ENCODE measurements at regions not wholly inside any gene's neighbourhood (a gene's known extent, or its start where the extent isn't known, plus 50 kb on each side); places are given as distances from the start of the nearest gene placed in this dataset.
"Not testable (repeated sequence)": the region's sequence is repeated elsewhere in the genome, so short reads cannot be mapped to it uniquely, and the experiment has no call there.

DNA sequence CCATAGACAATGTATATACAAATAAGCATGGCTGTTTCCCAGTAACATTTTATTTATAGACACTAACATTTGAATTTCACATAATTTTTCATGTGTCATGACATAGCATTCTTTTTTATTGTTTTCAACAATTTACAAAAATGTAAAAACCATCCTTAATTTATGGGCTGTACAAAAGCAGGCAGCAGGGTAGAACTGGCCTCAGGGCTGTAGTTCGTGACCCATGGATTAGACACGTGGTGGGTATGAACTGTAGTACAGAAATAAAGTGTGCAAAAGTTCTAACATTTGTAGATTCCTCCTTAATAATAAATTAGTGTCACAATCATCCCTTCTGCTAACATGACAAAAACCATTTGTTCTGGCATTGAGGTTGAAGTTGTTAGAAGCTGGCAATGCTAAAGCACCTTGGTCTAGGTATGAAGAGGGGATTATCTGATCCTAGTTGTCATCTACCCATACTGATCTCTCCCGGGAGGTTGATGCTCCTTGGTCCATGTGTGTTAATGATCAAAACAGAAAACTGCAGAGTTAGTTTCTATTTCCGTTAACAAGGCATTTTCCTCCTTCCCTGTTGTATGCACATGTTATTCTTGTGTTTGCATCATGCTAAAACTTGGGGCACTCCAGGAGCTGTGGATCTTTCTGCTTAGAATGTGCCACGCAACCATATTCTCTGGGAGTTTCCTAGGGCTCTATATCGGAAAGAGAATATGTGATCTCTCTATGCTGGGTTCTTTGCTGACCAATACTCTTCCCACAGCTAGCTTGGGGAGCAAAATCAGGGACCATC, 917.6 kb downstream of the TLE1 start:
- no peak for DNase-seq (ENCODE audit: low read depth, low spot score)

DNA sequence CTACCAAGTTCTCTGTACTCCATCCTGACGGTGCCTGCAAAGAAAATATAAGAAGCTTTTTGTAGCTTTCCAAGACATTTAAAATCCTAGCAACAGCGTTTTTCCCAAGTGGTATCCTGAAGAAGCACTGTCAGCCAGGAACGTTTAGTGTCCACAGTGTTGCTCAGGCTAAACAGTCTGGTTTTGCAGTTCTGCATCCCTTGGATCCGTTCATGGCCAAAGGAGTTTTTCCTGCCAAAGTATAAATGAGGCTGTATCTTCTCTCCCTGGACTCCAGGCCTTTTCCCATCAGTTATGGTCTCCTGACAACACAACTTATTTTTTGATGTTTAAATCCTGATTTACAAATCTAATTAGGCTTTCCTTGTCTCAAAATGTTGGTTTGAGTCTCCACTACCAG, 925.8 kb downstream of the TLE1 start:
- DNase-seq (ENCODE audit: low read depth, low spot score) = no peak

GRCh38 chr9:80755586-80755985, 933.8 kb downstream of the TLE1 start:
- no peak for DNase-seq (ENCODE audit: low read depth, low spot score)

DNA sequence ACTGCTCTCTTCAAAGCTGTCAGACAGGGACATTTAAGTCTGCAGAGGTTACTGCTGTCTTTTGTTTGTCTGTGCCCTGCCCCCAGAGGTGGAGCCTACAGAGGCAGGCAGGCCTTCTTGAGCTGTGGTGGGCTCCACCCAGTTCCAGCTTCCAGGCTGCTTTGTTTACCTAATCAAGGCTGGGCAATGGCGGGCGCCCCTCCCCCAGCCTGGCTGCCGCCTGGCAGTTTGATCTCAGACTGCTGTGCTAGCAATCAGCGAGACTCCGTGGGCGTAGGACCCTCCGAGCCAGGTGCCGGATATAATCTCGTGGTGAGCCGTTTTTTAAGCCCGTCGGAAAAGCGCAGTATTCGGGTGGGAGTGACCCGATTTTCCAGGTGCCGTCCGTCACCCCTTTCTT, 942.3 kb downstream of the TLE1 start:
- not testable (repeated sequence) for DNase-seq (ENCODE audit: low read depth, low spot score)

DNA sequence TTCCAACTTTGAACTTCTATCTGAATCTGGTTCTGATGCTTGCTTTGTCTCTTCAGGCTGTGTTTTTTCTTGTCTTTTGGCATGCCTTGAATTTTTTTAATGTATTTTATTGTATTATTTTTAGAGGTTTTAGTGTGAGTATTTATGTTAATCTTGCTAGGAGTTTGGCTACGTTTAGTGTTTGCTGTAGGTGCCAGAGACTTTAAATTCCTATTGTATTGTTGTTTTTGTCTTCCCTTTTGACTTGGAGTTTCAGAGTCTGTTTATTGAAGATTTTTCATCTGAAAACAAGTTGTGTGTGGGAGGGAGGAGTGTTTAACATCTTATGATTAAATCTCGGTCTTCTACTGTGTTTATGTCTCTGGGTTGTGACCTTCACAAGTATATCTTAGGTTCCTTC, 956.8 kb downstream of the TLE1 start:
- no peak for DNase-seq (ENCODE audit: low read depth, low spot score)

- DNase-seq (ENCODE audit: low read depth, low spot score) = no peak
Measured at GRCh38 chr9:80720579-80720978, 968.8 kb downstream of the TLE1 start.

DNA sequence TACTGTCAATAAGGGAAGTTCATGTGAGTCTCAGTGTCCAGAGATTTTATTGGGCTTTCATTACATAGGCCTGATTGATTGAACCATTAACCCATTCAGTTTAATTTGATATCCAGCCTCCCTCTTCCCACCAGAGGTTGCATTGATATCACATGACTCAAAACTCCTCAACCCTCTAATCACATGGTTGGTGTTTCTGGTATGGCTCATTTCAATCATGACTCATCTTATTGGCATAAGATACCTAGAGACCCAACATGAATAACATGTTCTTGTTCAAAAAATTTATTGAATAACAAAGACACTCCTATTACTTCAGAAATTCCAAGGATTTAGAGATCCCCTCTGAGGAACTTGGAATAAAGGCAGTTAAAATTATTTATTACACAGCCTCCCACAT, 982.2 kb downstream of the TLE1 start:
- DNase-seq (ENCODE audit: low read depth, low spot score) = no peak

GRCh38 chr9:80701061-80701460, 988.3 kb downstream of the TLE1 start:
- DNase-seq (ENCODE audit: low read depth, low spot score) = no peak

DNA sequence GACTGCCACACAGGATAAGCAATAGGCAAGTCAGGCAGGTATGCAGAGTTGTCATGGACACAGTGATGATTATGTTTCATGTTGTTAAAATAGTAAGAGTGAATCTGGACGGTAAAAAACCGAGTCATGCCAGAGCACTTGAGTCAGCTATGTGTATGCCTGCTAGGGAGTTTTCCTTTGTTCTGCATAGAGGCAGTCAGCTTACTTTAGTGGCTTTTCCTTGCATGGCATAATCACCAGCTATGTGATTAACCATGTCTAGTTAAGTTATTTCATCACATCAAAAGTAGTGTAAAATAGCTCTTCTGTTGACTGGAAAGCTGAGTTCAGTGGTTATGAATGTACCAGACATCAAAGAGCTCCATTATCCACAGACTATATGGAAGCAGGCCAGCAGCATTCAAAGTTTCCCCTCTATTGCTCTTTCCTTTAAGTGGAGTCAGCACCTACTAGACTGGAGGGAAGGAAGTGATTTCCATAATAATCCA, 989.8 kb downstream of the TLE1 start:
- DNase-seq (ENCODE audit: low read depth, low spot score) = no peak

GRCh38 chr9:80698725-80699410, 990.5 kb downstream of the TLE1 start:
- no peak for DNase-seq (ENCODE audit: low read depth, low spot score)

- DNase-seq (ENCODE audit: low read depth, low spot score) = no peak
Measured at GRCh38 chr9:80692751-80693150, 996.6 kb downstream of the TLE1 start.

DNA sequence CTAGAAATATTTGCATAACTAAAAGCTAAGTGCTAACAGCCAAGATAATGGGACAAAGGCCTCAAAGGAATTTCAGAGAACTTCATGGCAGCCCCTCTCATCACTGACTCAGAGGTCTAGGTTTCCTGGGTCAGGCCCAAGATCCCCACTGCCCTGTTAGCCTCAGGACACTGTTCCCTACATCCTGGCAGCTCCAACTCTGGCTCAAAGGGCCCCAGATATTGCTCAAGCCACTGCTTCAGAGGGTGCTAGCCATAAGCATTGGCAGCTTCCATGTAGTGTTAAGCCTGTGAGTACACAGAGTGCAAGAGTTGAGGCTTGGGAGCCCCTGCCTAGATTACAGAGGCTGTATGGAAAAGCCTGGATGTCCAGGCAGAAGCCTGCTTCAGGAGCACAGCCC, 998.1 kb downstream of the TLE1 start:
- DNase-seq (ENCODE audit: low read depth, low spot score) = peak; percentile 8

DNA sequence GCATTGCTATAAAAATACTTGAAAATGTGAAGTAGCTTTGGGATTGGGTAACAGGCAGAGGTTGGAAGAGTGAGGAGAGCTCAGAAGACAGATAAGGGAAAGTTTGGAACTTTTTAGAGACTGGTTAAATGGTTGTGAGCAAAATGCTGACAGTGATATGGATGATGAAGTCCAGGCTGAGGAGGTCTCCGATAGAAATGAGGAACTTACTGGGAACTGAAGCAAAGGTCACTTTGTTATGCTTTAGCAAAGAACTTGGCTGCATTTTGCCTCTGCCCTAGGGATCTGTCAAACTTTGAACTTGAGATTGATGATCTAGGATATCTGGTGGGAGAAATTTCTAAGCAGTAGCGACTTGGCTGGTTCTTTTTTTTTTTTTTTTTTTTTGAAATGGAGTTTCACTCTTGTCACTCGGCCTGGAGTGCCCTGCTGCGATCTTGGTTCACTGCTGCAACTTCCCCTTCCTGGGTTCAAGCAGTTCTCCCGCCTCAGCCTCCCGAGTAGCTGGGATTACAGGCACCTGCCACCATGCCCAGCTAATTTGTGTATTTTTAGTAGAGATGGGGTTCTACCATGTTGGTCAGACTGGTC, 998.9 kb downstream of the TLE1 start:
- DNase-seq (ENCODE audit: low read depth, low spot score) = no peak

DNA sequence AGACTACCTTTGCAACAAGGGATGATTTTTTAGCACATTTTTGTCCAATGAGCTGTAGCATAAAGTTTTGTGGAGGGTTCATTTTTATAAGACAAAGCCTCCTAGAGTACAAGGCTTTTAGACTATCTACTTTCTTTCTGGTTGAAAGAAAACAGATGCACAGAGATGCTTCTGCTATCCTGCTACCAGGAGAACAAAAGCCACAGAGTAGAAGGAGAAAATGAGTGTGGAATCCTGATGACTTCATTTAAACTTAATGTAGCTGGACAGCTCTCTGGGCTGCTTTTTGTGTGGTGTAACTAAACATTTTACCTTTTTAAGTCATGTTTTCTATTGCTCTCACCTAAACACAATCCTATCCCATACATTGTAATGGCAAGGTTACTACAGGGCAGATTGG, 1009.4 kb downstream of the TLE1 start:
- DNase-seq (ENCODE audit: low read depth, low spot score) = no peak

GRCh38 chr9:80678906-80679305, 1010.4 kb downstream of the TLE1 start:
- DNase-seq (ENCODE audit: low read depth, low spot score) = no peak

DNA sequence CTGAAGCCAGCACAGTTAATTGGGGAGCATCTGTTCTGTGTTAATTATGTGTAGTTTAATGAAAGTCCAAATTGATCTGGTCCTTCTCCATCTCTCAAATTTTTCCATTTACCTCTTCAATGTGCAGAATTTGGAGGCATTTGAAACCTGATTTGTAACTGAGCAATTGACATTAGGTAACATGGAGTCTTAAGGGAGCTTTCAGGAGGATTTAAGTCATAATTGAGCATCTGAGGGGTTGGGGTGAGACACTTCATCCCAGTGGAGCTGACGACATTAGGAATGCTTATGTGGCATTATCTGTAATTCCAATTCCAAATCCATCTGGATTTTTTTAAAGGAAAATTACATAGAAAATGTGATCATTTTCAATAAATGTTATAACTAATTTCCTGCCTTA, 1015.9 kb downstream of the TLE1 start:
- no peak for DNase-seq (ENCODE audit: low read depth, low spot score)

GRCh38 chr9:80665479-80665878, 1023.9 kb downstream of the TLE1 start:
- DNase-seq (ENCODE audit: low read depth, low spot score) = no peak

- DNase-seq (ENCODE audit: low read depth, low spot score) = no peak
Measured at GRCh38 chr9:80664327-80665210, 1024.8 kb downstream of the TLE1 start.

DNA sequence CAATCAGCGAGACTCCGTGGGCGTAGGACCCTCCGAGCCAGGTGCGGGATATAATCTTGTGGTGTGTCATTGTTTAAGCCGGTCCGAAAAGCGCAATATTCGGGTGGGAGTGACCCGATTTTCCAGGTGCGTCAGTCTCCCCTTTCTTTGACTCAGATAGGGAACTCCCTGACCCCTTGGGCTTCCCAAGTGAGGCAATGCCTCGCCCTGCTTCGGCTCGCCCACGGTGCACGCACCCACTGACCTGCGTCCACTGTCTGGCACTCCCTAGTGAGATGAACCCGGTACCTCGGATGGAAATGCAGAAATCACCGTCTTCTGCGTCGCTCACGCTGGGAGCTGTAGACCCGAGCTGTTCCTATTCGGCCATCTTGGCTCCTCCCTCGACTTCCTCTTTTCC, 1029.6 kb downstream of the TLE1 start:
- not testable (repeated sequence) for DNase-seq (ENCODE audit: low read depth, low spot score)

DNA sequence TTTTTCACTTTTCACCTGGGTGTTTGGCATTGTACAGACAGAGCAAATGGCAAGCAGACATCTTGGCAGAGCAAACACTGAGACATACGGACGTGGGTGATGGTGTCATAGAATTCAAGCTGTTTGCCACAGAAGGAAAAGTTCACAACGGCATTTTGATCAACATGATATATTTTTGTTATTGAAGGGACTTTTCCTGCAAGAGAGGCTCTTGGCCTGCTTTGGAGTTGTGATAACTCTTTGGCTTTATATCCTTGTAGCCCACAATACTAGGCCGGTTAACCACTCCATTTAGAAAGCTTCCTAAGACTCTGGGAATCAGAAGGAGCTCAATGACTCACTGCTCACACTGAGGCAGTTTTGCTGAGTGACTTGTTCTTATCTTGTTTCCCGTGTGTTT, 1038.3 kb downstream of the TLE1 start:
- DNase-seq (ENCODE audit: low read depth, low spot score) = no peak

- no peak for DNase-seq (ENCODE audit: low read depth, low spot score)
Measured at GRCh38 chr9:80649496-80649895, 1039.9 kb downstream of the TLE1 start.

- no peak for DNase-seq (ENCODE audit: low read depth, low spot score)
Measured at GRCh38 chr9:80649001-80649420, 1040.3 kb downstream of the TLE1 start.
